CD4-positive, alpha-beta T cell (primary cell): ENCODE measurements at regions not wholly inside any gene's neighbourhood (a gene's known extent, or its start where the extent isn't known, plus 50 kb on each side); places are given as distances from the start of the nearest gene placed in this dataset.

Source experiments
- ATAC-seq: fragments of 200-7000 bp; cut with Tn5 transposase; one replicate; pipeline ENCODE4 v1.10.0; 2022; ENCODE audit warnings: mild to moderate bottlenecking; ENCODE audit not compliant: poor library complexity
- CTCF ChIA-PET: fragments of 350-600 bp; sonication (Branson Sonifier 250); formaldehyde crosslinking; loops from one replicate; lab custom pipeline; 2021; ENCODE audit warnings: antibody characterized with exemption, inconsistent platforms; lab: Charles Lee
- POLR2A ChIA-PET: fragments of 350-600 bp; sonication (Branson Sonifier 250); formaldehyde crosslinking; loops from one replicate; lab custom pipeline; 2021; ENCODE audit warnings: antibody characterized with exemption, inconsistent platforms; lab: Charles Lee
- DNase-seq, 14 experiments: peaks; one replicate each; pipeline ENCODE4 v3.0.0-alpha.2; 2013 to 2020; ENCODE audit warnings: mixed read lengths in 2 of 14
- H3K27ac ChIP-seq, 2 donors: one replicate each; pipeline versions ENCODE4 v1.5.1 to v1.7.0; 2013; ENCODE audit warnings: low read length in 2 of 2, low read depth in 1 of 2, mild to moderate bottlenecking in 1 of 2
- H3K27me3 ChIP-seq, 2 experiments: 1 replicate in 1 of 2; 2 replicates in 1 of 2; pipeline versions ENCODE4 v1.6.1 to v1.7.0; 2013; ENCODE audit warnings: low read length in 2 of 2, control low read depth in 1 of 2, mild to moderate bottlenecking in 1 of 2, moderate library complexity in 1 of 2; ENCODE audit not compliant: insufficient read depth in 2 of 2, control insufficient read depth in 1 of 2
- H3K36me3 ChIP-seq: one replicate; pipeline ENCODE4 v1.6.1; 2013; ENCODE audit warnings: low read length, control low read depth; ENCODE audit not compliant: insufficient read depth
- H3K4me1 ChIP-seq: one replicate; pipeline ENCODE4 v1.6.1; 2013; ENCODE audit warnings: low read length, control low read depth; ENCODE audit not compliant: insufficient read depth
- H3K4me3 ChIP-seq: one replicate; pipeline ENCODE4 v1.5.1; 2013; ENCODE audit warnings: mild to moderate bottlenecking, low read length, moderate library complexity
- H3K9me3 ChIP-seq, 2 experiments: 1 replicate in 1 of 2; 2 replicates in 1 of 2; pipeline versions ENCODE4 v1.6.1 to v1.7.0; 2013; ENCODE audit warnings: low read length in 2 of 2, mild to moderate bottlenecking in 2 of 2, control low read depth in 1 of 2, moderate library complexity in 1 of 2; ENCODE audit not compliant: control insufficient read depth in 1 of 2, insufficient read depth in 1 of 2
- H3K27ac Mint-ChIP-seq: one replicate; pipeline ENCODE4 v1.8.0; 2020; ENCODE audit warnings: mixed read lengths
- H3K27me3 Mint-ChIP-seq: one replicate; pipeline ENCODE4 v1.8.0; 2021; ENCODE audit warnings: mixed read lengths
- H3K36me3 Mint-ChIP-seq: one replicate; pipeline ENCODE4 v1.8.0; 2021; ENCODE audit warnings: low read depth, mixed read lengths
- H3K4me1 Mint-ChIP-seq: one replicate; pipeline ENCODE4 v1.8.0; 2021; ENCODE audit warnings: low read depth, mixed read lengths
- H3K4me3 Mint-ChIP-seq: one replicate; pipeline ENCODE4 v1.8.0; 2020; ENCODE audit warnings: mild to moderate bottlenecking, mixed read lengths
- H3K9me3 Mint-ChIP-seq: one replicate; pipeline ENCODE4 v1.8.0; 2020; ENCODE audit warnings: mixed read lengths
- intact Hi-C, 2 experiments: fragments of 100-400 bp; cut with DNase I in 1 of 2; cut with micrococcal nuclease in 1 of 2; formaldehyde crosslinking; loops; one replicate each; pipeline versions ENCODE4 v1.15.1 to v1.9.0; 2023 to 2025; cut with DNase I, micrococcal nuclease
- TF ChIP-seq, protein P1 (sequence below): fragments of 200-600 bp; IDR thresholded peaks from one replicate; pipeline ENCODE4 v1.8.0; 2022; ENCODE audit warnings: antibody characterized with exemption, mild to moderate bottlenecking

DNA sequence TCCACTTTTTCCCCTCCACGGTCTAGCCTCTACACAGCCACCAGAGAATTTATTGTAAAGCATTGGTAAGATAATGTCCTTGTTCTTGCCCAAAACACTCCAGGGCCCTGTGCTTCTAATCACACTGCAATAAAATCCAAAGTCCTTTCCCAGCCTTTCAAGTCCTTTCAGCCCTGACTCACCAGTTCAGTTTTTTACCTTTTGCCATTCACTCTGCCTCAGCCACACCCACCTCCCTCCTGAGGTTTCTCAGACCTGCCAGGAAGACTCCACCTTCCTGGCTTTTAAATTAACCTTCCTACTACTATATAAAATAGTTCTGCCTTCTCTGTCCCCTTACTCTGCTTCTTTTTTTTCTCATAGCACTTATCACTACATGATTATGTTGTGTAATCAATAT, 91.0 kb upstream of the ARHGAP32 start:
- Histone ChIP-seq H3K4me1 (peaks cover 15% of the 10 kb centered on the region), H3K27me3 (peaks cover 4 to 8% of the 10 kb centered on the region in 2 experiments), H3K36me3 (no peaks in the 10 kb centered on the region), H3K9me3 (no peaks in the 10 kb centered on the region), H3K4me3 (no peak overlapping the region), H3K27ac (no peak overlapping the region)
- Mint-ChIP-seq H3K36me3 (no peaks in the 10 kb centered on the region), H3K4me3 (no peak overlapping the region), H3K9me3 (no peaks in the 10 kb centered on the region), H3K4me1 (peaks cover 27% of the 10 kb centered on the region), H3K27ac (no peak overlapping the region), H3K27me3 (peaks cover 3% of the 10 kb centered on the region)
- CTCF ChIA-PET, result no interaction called here
- ATAC-seq (no peak), DNase-seq (no peak)
- intact Hi-C loops, result loop anchor here in 1 of 2 experiments (5.0 to 10.0 kb wide), 4 partner anchors 44 to 1634 kb away; partner anchors contain the start of genes PRDM10 and SNX19
- TF ChIP-seq, protein P1, sequence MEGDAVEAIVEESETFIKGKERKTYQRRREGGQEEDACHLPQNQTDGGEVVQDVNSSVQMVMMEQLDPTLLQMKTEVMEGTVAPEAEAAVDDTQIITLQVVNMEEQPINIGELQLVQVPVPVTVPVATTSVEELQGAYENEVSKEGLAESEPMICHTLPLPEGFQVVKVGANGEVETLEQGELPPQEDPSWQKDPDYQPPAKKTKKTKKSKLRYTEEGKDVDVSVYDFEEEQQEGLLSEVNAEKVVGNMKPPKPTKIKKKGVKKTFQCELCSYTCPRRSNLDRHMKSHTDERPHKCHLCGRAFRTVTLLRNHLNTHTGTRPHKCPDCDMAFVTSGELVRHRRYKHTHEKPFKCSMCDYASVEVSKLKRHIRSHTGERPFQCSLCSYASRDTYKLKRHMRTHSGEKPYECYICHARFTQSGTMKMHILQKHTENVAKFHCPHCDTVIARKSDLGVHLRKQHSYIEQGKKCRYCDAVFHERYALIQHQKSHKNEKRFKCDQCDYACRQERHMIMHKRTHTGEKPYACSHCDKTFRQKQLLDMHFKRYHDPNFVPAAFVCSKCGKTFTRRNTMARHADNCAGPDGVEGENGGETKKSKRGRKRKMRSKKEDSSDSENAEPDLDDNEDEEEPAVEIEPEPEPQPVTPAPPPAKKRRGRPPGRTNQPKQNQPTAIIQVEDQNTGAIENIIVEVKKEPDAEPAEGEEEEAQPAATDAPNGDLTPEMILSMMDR, result no peak
- POLR2A ChIA-PET, result no interaction called here

DNA sequence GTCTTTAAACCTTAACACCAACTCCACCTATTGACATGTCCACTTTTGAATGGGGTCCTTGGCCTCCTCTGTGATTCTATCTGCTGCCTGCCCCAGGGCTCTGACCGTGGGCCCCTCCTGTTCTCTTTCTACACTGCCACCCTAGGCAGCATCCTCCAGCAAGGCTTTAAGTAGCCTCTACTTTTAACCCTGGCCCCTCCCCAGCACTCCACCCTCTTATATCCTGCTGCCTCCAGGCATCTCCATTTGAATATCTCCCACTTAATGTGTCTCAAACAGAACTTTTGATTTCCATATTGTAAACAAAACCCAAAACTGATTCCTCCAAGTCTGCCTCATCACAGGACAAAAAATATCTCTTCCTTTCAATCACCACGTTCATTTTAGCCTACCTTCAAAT, 90.5 kb upstream of the ARHGAP32 start:
- POLR2A ChIA-PET, result no interaction called here
- Mint-ChIP-seq H3K4me3 (no peak overlapping the region), H3K27ac (no peak overlapping the region)

DNA sequence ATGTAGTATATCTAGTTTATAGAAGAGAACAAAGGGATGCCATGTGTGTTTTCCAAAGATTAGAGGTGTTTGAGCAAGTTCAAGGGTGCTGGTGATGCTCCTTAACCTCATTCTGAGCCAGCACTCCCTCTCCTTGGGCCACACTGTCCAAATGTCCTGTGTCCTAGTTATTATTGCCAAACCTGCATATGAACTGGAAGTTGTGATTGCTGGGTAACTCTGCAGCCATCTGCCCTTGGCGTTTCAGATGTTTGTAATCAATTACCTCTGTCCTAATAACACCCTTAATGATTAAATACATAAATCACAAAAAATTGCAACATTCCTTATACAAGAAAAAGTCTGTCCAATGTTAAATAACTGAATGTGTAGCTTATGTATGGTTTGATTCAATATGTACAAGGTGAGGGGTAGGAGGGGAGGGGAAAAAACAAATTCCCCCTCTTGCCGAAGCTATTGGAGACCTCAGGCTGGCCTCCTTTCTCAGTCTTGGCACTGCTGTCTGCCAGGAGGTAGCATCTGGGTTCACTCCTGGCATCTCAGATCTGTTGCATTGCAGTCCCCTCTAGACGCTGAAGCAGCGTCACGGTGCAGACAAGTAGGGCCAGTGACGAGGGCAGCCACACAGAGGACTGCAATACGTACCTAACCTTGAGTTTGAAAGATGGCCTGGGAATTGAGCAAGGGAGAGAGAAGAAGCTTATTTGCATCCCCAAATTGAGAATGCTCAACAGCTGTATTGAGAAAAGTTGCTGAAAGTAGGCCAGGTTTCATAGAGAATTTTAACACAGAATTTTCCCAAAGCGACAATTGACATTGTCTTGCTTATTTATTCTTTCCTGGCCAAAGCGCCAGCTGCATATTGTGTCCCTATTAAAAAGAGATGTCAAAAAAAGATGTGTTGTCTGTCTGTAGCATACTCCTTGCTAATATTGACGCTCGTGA, 89.6 kb upstream of the ARHGAP32 start:
- H3K9me3 Mint-ChIP-seq, result no peaks in the 10 kb centered on the region
- no peaks in the 10 kb centered on the region for H3K36me3 ChIP-seq
- H3K36me3 Mint-ChIP-seq, result no peaks in the 10 kb centered on the region
- intact Hi-C loops, result loop anchor here in 1 of 2 experiments (5.0 to 10.0 kb wide), 4 partner anchors 46 to 1636 kb away; partner anchors contain the start of genes PRDM10 and SNX19
- DNase-seq (no peak), ATAC-seq (no peak)
- ChIA-PET CTCF (interaction anchor here (0.6 kb wide), 1 partner anchor 535 kb away, joined by 3 read pairs; no protein-coding TSS in a partner anchor), POLR2A (interaction anchor here (1.6 kb wide), 1 partner anchor 10 kb away, joined by 3 read pairs; no protein-coding TSS in a partner anchor)
- H3K27ac Mint-ChIP-seq, result no peak overlapping the region
- peaks cover 16% of the 10 kb centered on the region for H3K4me1 ChIP-seq
- no peak overlapping the region for H3K4me3 ChIP-seq
- peak overlapping the region; percentile 22 for H3K4me3 Mint-ChIP-seq
- H3K27me3 Mint-ChIP-seq, result peaks cover 17% of the 10 kb centered on the region
- H3K27ac ChIP-seq, result no peak overlapping the region
- H3K9me3 ChIP-seq, result no peaks in the 10 kb centered on the region
- H3K27me3 ChIP-seq, result peaks cover 4 to 16% of the 10 kb centered on the region in 2 experiments
- H3K4me1 Mint-ChIP-seq, result peaks cover 41% of the 10 kb centered on the region
- TF ChIP-seq, protein P1, result no peak

More for the DNA sequence above, 90.5 kb upstream of the ARHGAP32 start:
- Histone ChIP-seq H3K4me1 (peaks cover 16% of the 10 kb centered on the region), H3K9me3 (no peaks in the 10 kb centered on the region), H3K36me3 (no peaks in the 10 kb centered on the region), H3K27me3 (peaks cover 4 to 8% of the 10 kb centered on the region in 2 experiments), H3K27ac (no peak overlapping the region), H3K4me3 (no peak overlapping the region)
- Mint-ChIP-seq H3K4me1 (peaks cover 32% of the 10 kb centered on the region), H3K27me3 (peaks cover 8% of the 10 kb centered on the region), H3K9me3 (no peaks in the 10 kb centered on the region), H3K36me3 (no peaks in the 10 kb centered on the region)
- TF ChIP-seq, protein P1, result no peak
- intact Hi-C loops, result loop anchor here in 1 of 2 experiments (5.0 to 10.0 kb wide), 4 partner anchors 45 to 1635 kb away; partner anchors contain the start of genes PRDM10 and SNX19
- ATAC-seq (no peak), DNase-seq (no peak)
- CTCF ChIA-PET, result interaction anchor here (0.6 kb wide), 1 partner anchor 534 kb away, joined by 3 read pairs; no protein-coding TSS in a partner anchor
